Hepatocyte (in vitro differentiated cells): ENCODE measurements at regions not wholly inside any gene's neighbourhood (a gene's known extent, or its start where the extent isn't known, plus 50 kb on each side); places are given as distances from the start of the nearest gene placed in this dataset.

Source experiments
- DNase-seq: peaks from one replicate; pipeline ENCODE4 v3.0.0-alpha.2; 2016; ENCODE audit warnings: low spot score
- H2AFZ ChIP-seq: fragments of 200-600 bp; sonication (generic); 2 replicates; pipeline ENCODE4 v1.6.0; 2016; ENCODE audit warnings: antibody characterized with exemption, mild to moderate bottlenecking
- H3K27ac ChIP-seq: fragments of 200-600 bp; sonication (generic); 2 replicates; pipeline ENCODE4 v1.5.1; 2016; ENCODE audit warnings: mild to moderate bottlenecking
- H3K27me3 ChIP-seq: fragments of 200-600 bp; sonication (generic); 2 replicates; pipeline ENCODE4 v1.6.1; 2016
- H3K36me3 ChIP-seq: fragments of 200-600 bp; sonication (generic); replicated peaks from 2 replicates; pipeline ENCODE4 v1.5.1; 2016; ENCODE audit warnings: low read depth; ENCODE audit not compliant: insufficient read depth
- H3K4me1 ChIP-seq: fragments of 200-600 bp; sonication (generic); 2 replicates; pipeline ENCODE4 v1.5.1; 2016; ENCODE audit warnings: mild to moderate bottlenecking, moderate library complexity; ENCODE audit not compliant: insufficient read depth
- H3K4me2 ChIP-seq: fragments of 200-600 bp; sonication (generic); 2 replicates; pipeline ENCODE4 v1.6.0; 2016
- H3K4me3 ChIP-seq: fragments of 200-600 bp; sonication (generic); 2 replicates; pipeline ENCODE4 v1.5.1; 2016; ENCODE audit warnings: mild to moderate bottlenecking
- H3K79me2 ChIP-seq: fragments of 200-600 bp; sonication (generic); 2 replicates; pipeline ENCODE4 v1.6.0; 2017; ENCODE audit warnings: mild to moderate bottlenecking
- H3K9me2 ChIP-seq: fragments of 200-600 bp; sonication (generic); replicated peaks from 2 replicates; pipeline ENCODE4 v1.6.0; 2017; ENCODE audit warnings: mild to moderate bottlenecking; ENCODE audit not compliant: insufficient read depth
- H3K9me3 ChIP-seq: fragments of 200-600 bp; sonication (generic); 2 replicates; pipeline ENCODE4 v1.5.1; 2016; ENCODE audit warnings: low read depth, mild to moderate bottlenecking
- H4K20me1 ChIP-seq: fragments of 200-600 bp; sonication (generic); 2 replicates; pipeline ENCODE4 v1.6.0; 2016; ENCODE audit warnings: mild to moderate bottlenecking; ENCODE audit not compliant: insufficient read depth, poor library complexity, severe bottlenecking
- EZH2 ChIP-seq: fragments of 200-600 bp; sonication (generic); IDR thresholded peaks from 2 replicates; pipeline ENCODE4 v1.6.1; 2016; ENCODE audit warnings: antibody characterized with exemption, mild to moderate bottlenecking, borderline replicate concordance
- EZH2phosphoT487 ChIP-seq: fragments of 200-600 bp; sonication (generic); IDR thresholded peaks from one replicate; pipeline ENCODE4 v1.6.1; 2018; ENCODE audit warnings: antibody characterized with exemption, mild to moderate bottlenecking, low read depth, moderate library complexity; ENCODE audit not compliant: unreplicated experiment, severe bottlenecking
- WGBS: methylation state at CpG from one replicate; pipeline ENCODE4 v1.1.6; 2016; ENCODE audit warnings: low lambda C conversion rate; ENCODE audit errors: missing lambda C conversion rate; 5-methylcytosine and 5-hydroxymethylcytosine counted together
- TF ChIP-seq, protein P1 (sequence below): fragments of 200-600 bp; sonication (generic); IDR thresholded peaks from 2 replicates; pipeline ENCODE4 v1.5.1; 2016; ENCODE audit warnings: antibody characterized with exemption, mild to moderate bottlenecking; ENCODE audit not compliant: poor library complexity

- Histone ChIP-seq H3K36me3 (no peaks in the 10 kb centered on the region), H3K9me3 (no peaks in the 10 kb centered on the region), H2AFZ (no peak overlapping the region), H3K79me2 (no peaks in the 10 kb centered on the region), H3K27me3 (no peaks in the 10 kb centered on the region), H4K20me1 (no peaks in the 10 kb centered on the region), H3K4me3 (no peak overlapping the region), H3K4me1 (no peaks in the 10 kb centered on the region), H3K27ac (no peak overlapping the region), H3K9me2 (no peaks in the 10 kb centered on the region), H3K4me2 (no peak overlapping the region)
- no peak for DNase-seq
- TF ChIP-seq EZH2phosphoT487 (no peak), EZH2 (no peak)
- TF ChIP-seq, protein P1, sequence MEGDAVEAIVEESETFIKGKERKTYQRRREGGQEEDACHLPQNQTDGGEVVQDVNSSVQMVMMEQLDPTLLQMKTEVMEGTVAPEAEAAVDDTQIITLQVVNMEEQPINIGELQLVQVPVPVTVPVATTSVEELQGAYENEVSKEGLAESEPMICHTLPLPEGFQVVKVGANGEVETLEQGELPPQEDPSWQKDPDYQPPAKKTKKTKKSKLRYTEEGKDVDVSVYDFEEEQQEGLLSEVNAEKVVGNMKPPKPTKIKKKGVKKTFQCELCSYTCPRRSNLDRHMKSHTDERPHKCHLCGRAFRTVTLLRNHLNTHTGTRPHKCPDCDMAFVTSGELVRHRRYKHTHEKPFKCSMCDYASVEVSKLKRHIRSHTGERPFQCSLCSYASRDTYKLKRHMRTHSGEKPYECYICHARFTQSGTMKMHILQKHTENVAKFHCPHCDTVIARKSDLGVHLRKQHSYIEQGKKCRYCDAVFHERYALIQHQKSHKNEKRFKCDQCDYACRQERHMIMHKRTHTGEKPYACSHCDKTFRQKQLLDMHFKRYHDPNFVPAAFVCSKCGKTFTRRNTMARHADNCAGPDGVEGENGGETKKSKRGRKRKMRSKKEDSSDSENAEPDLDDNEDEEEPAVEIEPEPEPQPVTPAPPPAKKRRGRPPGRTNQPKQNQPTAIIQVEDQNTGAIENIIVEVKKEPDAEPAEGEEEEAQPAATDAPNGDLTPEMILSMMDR: no peak
- 48% methylated on average over 4 of the region's 4 CpGs for WGBS
Observed at GRCh38 chr13:22589880-22590279, 590.9 kb upstream of the SGCG start.

- no peak overlapping the region for H3K27ac ChIP-seq
- no peak overlapping the region for H3K4me3 ChIP-seq
- no peaks in the 10 kb centered on the region for H3K79me2 ChIP-seq
- DNase-seq: peak; percentile 17
- TF ChIP-seq, protein P1: no peak
- no peak for TF ChIP-seq EZH2phosphoT487
- no peaks in the 10 kb centered on the region for H3K27me3 ChIP-seq
- no peaks in the 10 kb centered on the region for H3K9me2 ChIP-seq
- H3K36me3 ChIP-seq: no peaks in the 10 kb centered on the region
- H3K4me2 ChIP-seq: no peak overlapping the region
- H2AFZ ChIP-seq: no peak overlapping the region
- H3K9me3 ChIP-seq: no peaks in the 10 kb centered on the region
- H3K4me1 ChIP-seq: peaks cover 9% of the 10 kb centered on the region
- H4K20me1 ChIP-seq: no peaks in the 10 kb centered on the region
Observed at GRCh38 chr13:22592515-22592914, 588.3 kb upstream of the SGCG start.

DNA sequence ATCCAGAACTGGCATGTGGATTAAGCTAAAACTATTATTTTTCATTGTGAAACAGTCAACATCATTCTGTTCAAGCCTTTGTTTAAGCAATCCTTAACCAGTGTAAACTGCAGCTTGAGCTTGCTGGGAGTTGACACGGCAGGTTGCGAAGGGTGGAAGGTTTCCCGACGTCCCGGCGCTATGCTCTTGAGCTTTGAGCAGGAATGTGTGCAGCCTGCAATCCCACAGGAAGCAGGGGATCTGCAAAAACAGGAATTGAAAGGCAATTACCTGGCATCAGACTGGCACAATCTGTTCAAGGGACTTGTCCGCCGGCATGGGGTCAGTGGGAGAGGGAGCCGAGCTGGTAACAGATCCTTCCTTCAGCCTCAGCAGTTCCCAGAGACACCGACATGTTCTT lies 586.7 kb upstream of the SGCG start:
- 68% methylated on average over 10 of the region's 10 CpGs for WGBS
- TF ChIP-seq, protein P1: no peak
- TF ChIP-seq EZH2phosphoT487: no peak
- no peak for TF ChIP-seq EZH2
- no peaks in the 10 kb centered on the region for H3K27me3 ChIP-seq
- H4K20me1 ChIP-seq: no peaks in the 10 kb centered on the region
- H3K9me2 ChIP-seq: no peaks in the 10 kb centered on the region
- H3K9me3 ChIP-seq: no peaks in the 10 kb centered on the region
- H3K27ac ChIP-seq: no peak overlapping the region
- no peak overlapping the region for H3K4me3 ChIP-seq
- DNase-seq: peak; percentile 6
- no peaks in the 10 kb centered on the region for H3K36me3 ChIP-seq
- no peaks in the 10 kb centered on the region for H3K79me2 ChIP-seq
- H2AFZ ChIP-seq: no peak overlapping the region
- peaks cover 9% of the 10 kb centered on the region for H3K4me1 ChIP-seq
- peak overlapping the region; percentile 18 for H3K4me2 ChIP-seq

DNA sequence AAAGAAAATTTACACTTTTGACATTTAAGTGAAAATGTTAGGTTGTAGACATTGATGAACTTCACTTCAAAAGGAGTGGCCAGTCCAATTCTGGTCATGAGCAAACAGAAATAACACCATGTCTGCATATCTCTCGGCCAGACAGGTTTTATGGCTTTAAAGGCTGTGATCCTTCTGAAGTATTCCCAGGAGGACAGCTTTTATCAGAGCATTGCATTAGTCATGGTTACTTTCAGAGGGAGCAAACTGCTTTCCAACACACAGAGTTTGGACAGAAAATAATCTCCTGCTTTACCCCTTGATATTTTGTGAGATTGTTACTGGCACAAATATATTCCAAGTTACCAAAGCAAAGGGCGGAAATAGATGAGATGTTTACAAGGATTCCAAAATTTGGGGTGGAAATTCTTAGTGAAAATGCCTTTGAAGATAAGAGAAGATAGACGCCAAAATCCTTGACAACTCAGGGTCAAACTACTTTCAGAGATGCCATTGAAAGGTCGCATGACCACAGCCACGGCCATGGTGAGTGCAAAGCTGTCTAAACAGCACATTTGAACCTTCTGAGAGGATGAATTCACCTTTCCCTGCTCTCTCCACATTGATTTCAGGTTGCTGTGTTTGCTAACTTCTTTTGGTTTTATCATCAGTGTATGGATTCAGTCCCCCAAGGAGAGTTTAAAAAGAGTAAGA lies 584.5 kb upstream of the SGCG start:
- H3K4me2 ChIP-seq: peak overlapping the region; percentile 59
- peaks cover 9% of the 10 kb centered on the region for H3K4me1 ChIP-seq
- no peaks in the 10 kb centered on the region for H3K36me3 ChIP-seq
- TF ChIP-seq, protein P1: no peak
- no peak for TF ChIP-seq EZH2phosphoT487
- no peak for TF ChIP-seq EZH2
- no peaks in the 10 kb centered on the region for H3K9me2 ChIP-seq
- no peak overlapping the region for H2AFZ ChIP-seq
- no peaks in the 10 kb centered on the region for H3K27me3 ChIP-seq
- H3K4me3 ChIP-seq: no peak overlapping the region
- WGBS: 20% methylated on average over 5 of the region's 5 CpGs
- H3K79me2 ChIP-seq: no peaks in the 10 kb centered on the region
- no peaks in the 10 kb centered on the region for H3K9me3 ChIP-seq
- H4K20me1 ChIP-seq: no peaks in the 10 kb centered on the region
- H3K27ac ChIP-seq: peak overlapping the region; percentile 62
- peak; percentile 59 for DNase-seq
